Stimulated activated effector memory CD8-positive, alpha-beta T cell treated with anti-CD3 and anti-CD28 coated beads, Interleukin-12 subunit alpha, Interleukin-12 subunit beta, amount 100 ng/mL, for 72 hours (primary cell): ENCODE measurements at regions not wholly inside any gene's neighbourhood (a gene's known extent, or its start where the extent isn't known, plus 50 kb on each side); places are given as distances from the start of the nearest gene placed in this dataset.
"Not testable (repeated sequence)": the region's sequence is repeated elsewhere in the genome, so short reads cannot be mapped to it uniquely, and the experiment has no call there.

ENCODE experiments used
- ATAC-seq: fragments of 150-1000 bp; cut with Tn5 transposase; 2 replicates; pipeline ENCODE4 v1.10.0; 2021
- DNase-seq, 2 donors: peaks; one replicate each; pipeline ENCODE4 v3.0.0; 2021 to 2022; ENCODE audit warnings: low spot score in 2 of 2
- H3K27ac Mint-ChIP-seq: one replicate; pipeline ENCODE4 v1.8.0; 2022; ENCODE audit warnings: mild to moderate bottlenecking, mixed read lengths
- H3K36me3 Mint-ChIP-seq: one replicate; pipeline ENCODE4 v1.8.0; 2022; ENCODE audit warnings: mild to moderate bottlenecking, mixed read lengths
- H3K4me1 Mint-ChIP-seq: one replicate; pipeline ENCODE4 v1.8.0; 2022; ENCODE audit warnings: mixed read lengths
- H3K4me3 Mint-ChIP-seq: one replicate; pipeline ENCODE4 v1.8.0; 2022; ENCODE audit warnings: mild to moderate bottlenecking, mixed read lengths
- H3K9me3 Mint-ChIP-seq: one replicate; pipeline ENCODE4 v1.8.0; 2022; ENCODE audit warnings: mixed read lengths

DNA sequence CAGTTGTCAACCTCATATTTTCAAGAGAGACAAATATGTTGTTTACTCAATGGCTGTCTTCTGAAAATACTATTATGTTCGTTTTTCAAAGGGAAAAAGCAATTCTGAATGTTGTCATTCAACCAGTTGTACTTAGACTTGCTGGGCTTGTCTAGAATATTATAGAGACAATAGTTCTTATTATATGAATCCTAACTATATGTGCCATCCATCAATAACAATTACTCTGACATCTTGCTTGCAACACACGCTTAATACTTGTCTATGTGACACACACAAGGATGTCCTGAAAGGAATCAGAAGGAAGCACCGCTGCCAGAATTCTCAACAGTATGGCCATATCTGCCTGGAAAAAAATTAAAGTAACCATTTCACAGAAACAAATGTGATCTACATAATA, 283.3 kb upstream of the NRSN1 start:
- Mint-ChIP-seq H3K36me3 (no peaks in the 10 kb centered on the region), H3K4me1 (no peaks in the 10 kb centered on the region), H3K4me3 (no peak overlapping the region), H3K27ac (no peak overlapping the region), H3K9me3 (peaks cover 3% of the 10 kb centered on the region)
- ATAC-seq (no peak), DNase-seq (no peak)

GRCh38 chr6:23851522-23851921, 274.5 kb upstream of the NRSN1 start:
- no peak overlapping the region for H3K4me3 Mint-ChIP-seq
- DNase-seq (no peak), ATAC-seq (no peak)
- no peak overlapping the region for H3K27ac Mint-ChIP-seq
- no peaks in the 10 kb centered on the region for H3K9me3 Mint-ChIP-seq
- H3K36me3 Mint-ChIP-seq, result no peaks in the 10 kb centered on the region
- H3K4me1 Mint-ChIP-seq, result no peaks in the 10 kb centered on the region

- H3K4me1 Mint-ChIP-seq, ATAC-seq, H3K27ac Mint-ChIP-seq, H3K9me3 Mint-ChIP-seq, DNase-seq, H3K4me3 Mint-ChIP-seq, H3K36me3 Mint-ChIP-seq: not testable (repeated sequence)
These were observed 272.4 kb upstream of the NRSN1 start for GRCh38 chr6:23853566-23854133.

- H3K4me3 Mint-ChIP-seq, H3K27ac Mint-ChIP-seq, H3K36me3 Mint-ChIP-seq, ATAC-seq, H3K4me1 Mint-ChIP-seq, DNase-seq: not testable (repeated sequence)
- peaks cover 10% of the 10 kb centered on the region for H3K9me3 Mint-ChIP-seq
These were observed 271.9 kb upstream of the NRSN1 start for GRCh38 chr6:23854154-23854553.

DNA sequence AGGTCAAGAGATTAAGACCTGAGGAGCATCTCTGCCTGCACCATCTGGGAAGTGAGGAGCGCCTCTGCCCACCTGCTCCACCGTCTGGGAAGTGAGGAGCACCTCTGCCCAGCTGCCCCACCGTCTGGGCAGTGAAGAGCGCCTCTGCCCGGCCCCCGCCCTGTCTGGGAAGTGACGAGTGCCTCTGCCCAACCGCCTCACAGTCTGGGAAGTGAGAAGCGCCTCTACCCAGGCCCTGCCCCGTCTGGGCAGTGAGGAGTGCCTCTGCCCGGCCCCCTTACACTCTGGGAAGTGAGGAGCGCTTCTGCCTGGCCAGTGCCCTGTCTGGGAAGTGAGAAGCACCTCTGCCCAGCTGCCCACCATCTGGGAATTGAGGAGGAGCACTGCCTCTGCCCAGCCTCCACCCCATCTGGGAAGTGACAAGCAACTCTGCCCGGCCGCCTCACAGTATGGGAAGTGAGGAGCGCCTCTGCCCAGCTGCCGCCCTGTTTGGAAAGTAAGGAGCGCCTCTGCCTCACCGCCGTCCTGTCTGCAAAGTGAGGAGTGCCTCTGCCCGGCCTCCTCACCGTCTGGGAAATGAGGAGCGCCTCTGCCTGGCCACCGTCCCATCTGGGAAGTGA, 270.4 kb upstream of the NRSN1 start:
- Mint-ChIP-seq H3K27ac (no peak overlapping the region), H3K9me3 (peaks cover 16% of the 10 kb centered on the region), H3K4me1 (no peaks in the 10 kb centered on the region), H3K36me3 (no peaks in the 10 kb centered on the region), H3K4me3 (no peak overlapping the region)
- no peak for ATAC-seq
- no peak for DNase-seq

DNA sequence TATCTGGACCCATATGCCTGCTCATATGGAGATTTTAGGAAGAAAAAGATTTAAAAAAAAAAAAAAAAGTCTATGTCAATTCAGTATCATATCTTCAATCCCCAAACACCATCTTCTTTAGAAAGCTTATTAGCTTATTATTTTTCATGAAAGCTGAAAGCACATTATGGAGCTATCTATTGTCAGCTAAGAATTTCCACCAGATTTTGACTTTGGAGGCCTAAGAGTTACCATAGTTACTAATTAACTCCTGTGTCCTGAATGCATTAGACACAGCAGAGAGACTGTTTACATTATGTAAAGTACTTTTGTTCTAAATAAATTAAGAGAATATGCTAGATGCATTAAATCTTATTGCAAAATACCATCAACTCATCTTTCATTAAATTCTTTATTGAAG, 255.5 kb upstream of the NRSN1 start:
- H3K4me3 Mint-ChIP-seq, result no peak overlapping the region
- no peak overlapping the region for H3K27ac Mint-ChIP-seq
- ATAC-seq, result no peak
- no peak for DNase-seq
- no peaks in the 10 kb centered on the region for H3K36me3 Mint-ChIP-seq
- H3K9me3 Mint-ChIP-seq, result no peaks in the 10 kb centered on the region
- no peaks in the 10 kb centered on the region for H3K4me1 Mint-ChIP-seq

- Mint-ChIP-seq H3K4me3 (no peak overlapping the region), H3K27ac (no peak overlapping the region), H3K9me3 (no peaks in the 10 kb centered on the region), H3K36me3 (no peaks in the 10 kb centered on the region), H3K4me1 (no peaks in the 10 kb centered on the region)
- DNase-seq, result no peak
- ATAC-seq, result no peak
These were observed 252.9 kb upstream of the NRSN1 start for GRCh38 chr6:23873161-23873560.

DNA sequence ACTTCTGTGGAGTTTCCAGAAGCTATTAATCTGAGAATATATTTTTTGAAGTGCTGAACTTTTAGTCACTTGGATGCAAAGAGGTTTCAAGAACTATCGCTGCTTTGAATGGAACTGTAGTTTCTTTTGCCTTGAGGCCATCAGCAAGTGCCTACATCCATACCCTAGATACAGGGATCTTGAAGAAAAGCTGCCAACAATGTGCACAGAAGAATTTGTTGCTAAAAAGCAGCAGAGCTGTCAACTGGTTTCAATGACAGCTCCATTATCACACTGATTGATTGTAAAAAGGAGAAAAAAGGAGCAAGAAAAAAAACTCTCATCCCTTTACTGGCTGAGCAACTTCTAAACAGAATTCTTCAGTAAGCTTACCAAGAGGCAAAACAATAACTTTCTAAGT, 251.0 kb upstream of the NRSN1 start:
- no peaks in the 10 kb centered on the region for H3K9me3 Mint-ChIP-seq
- H3K27ac Mint-ChIP-seq, result no peak overlapping the region
- H3K4me1 Mint-ChIP-seq, result no peaks in the 10 kb centered on the region
- no peak for ATAC-seq
- H3K4me3 Mint-ChIP-seq, result no peak overlapping the region
- no peak for DNase-seq
- H3K36me3 Mint-ChIP-seq, result no peaks in the 10 kb centered on the region

GRCh38 chr6:23879816-23880215, 246.2 kb upstream of the NRSN1 start:
- H3K4me1 Mint-ChIP-seq, result no peaks in the 10 kb centered on the region
- no peaks in the 10 kb centered on the region for H3K36me3 Mint-ChIP-seq
- H3K4me3 Mint-ChIP-seq, result no peak overlapping the region
- H3K9me3 Mint-ChIP-seq, result peaks cover 3% of the 10 kb centered on the region
- no peak overlapping the region for H3K27ac Mint-ChIP-seq
- DNase-seq, result no peak
- no peak for ATAC-seq

- no peak for DNase-seq
- no peaks in the 10 kb centered on the region for H3K4me1 Mint-ChIP-seq
- H3K36me3 Mint-ChIP-seq, result no peaks in the 10 kb centered on the region
- no peak overlapping the region for H3K4me3 Mint-ChIP-seq
- no peak for ATAC-seq
- peaks cover 14% of the 10 kb centered on the region for H3K9me3 Mint-ChIP-seq
- no peak overlapping the region for H3K27ac Mint-ChIP-seq
These were observed 235.3 kb upstream of the NRSN1 start for GRCh38 chr6:23890543-23891227.

GRCh38 chr6:23905133-23905815, 220.7 kb upstream of the NRSN1 start:
- Mint-ChIP-seq H3K4me3 (no peak overlapping the region), H3K27ac (no peak overlapping the region), H3K36me3 (no peaks in the 10 kb centered on the region), H3K4me1 (no peaks in the 10 kb centered on the region), H3K9me3 (peaks cover 9% of the 10 kb centered on the region)
- ATAC-seq (no peak), DNase-seq (no peak)

GRCh38 chr6:23910420-23910819, 215.6 kb upstream of the NRSN1 start:
- no peaks in the 10 kb centered on the region for H3K4me1 Mint-ChIP-seq
- DNase-seq (no peak), ATAC-seq (no peak)
- no peak overlapping the region for H3K27ac Mint-ChIP-seq
- no peaks in the 10 kb centered on the region for H3K36me3 Mint-ChIP-seq
- H3K9me3 Mint-ChIP-seq, result peaks cover 9% of the 10 kb centered on the region
- H3K4me3 Mint-ChIP-seq, result no peak overlapping the region

DNA sequence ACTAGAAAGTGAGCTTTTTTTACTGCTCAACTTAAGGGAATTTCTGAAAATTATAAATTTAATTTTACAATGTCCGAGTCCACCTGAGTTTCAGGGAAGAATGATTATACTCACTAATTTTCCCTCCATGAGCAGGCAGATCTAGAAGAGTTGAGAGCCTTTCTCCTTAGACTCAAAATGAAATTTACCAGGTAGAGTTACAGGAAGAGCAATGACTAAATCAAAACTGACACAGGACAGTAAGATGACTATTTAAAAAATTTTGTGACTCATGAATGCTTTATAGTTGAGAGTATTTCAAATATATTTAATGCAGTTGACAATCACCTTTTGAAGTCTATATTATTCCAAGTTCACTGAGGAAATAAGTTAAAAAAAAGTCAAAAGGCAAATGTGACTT, 198.1 kb upstream of the NRSN1 start:
- Mint-ChIP-seq H3K4me1 (no peaks in the 10 kb centered on the region), H3K9me3 (peaks cover 2% of the 10 kb centered on the region), H3K36me3 (no peaks in the 10 kb centered on the region), H3K27ac (no peak overlapping the region), H3K4me3 (no peak overlapping the region)
- DNase-seq, result no peak
- no peak for ATAC-seq

- Mint-ChIP-seq H3K36me3 (no peaks in the 10 kb centered on the region), H3K4me1 (no peaks in the 10 kb centered on the region), H3K27ac (no peak overlapping the region), H3K4me3 (no peak overlapping the region), H3K9me3 (peaks cover 6% of the 10 kb centered on the region)
- DNase-seq (no peak), ATAC-seq (no peak)
These were observed 196.8 kb upstream of the NRSN1 start for GRCh38 chr6:23929201-23929600.

DNA sequence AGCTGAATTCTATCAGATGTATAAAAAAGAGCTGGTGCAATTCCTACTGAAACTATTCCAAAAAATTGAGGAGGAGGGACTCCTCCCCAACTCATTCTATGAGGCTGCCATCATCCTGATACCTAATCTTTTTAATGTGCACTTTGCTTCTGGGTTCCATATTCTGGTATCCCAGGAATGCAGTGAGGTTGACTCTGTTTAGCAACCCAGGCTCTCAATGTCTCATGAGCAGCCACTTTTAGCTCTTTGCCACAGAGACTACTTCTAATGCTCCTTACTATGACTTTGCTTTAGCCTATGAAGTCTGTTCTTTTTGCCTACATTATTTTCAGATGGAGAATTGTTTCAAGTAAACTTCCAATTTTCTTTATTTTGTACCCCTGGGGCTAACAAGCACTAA, 185.5 kb upstream of the NRSN1 start:
- ATAC-seq (no peak), DNase-seq (no peak)
- Mint-ChIP-seq H3K4me1 (no peaks in the 10 kb centered on the region), H3K4me3 (no peak overlapping the region), H3K27ac (no peak overlapping the region), H3K36me3 (no peaks in the 10 kb centered on the region), H3K9me3 (peaks cover 8% of the 10 kb centered on the region)

DNA sequence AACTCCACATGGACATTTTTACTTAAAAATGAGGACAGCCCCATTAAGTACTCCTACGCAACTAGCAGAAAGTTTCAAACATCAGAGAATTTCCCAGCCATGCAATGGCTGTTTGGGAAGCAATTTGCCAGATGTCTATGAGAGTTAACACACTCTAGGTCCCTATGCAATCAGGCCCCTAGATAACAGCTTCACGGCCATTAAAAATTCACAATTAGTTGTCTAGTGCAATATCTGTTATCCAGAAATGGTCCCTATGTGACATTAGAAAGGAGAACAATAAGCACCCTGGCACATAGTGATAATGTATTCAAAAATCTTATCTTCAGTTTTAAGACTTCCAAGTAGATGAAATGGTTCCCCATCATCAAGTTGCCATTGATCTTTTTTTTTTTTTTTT, 174.3 kb upstream of the NRSN1 start:
- DNase-seq (no peak), ATAC-seq (no peak)
- H3K9me3 Mint-ChIP-seq, result no peaks in the 10 kb centered on the region
- no peak overlapping the region for H3K27ac Mint-ChIP-seq
- H3K4me3 Mint-ChIP-seq, result no peak overlapping the region
- no peaks in the 10 kb centered on the region for H3K36me3 Mint-ChIP-seq
- H3K4me1 Mint-ChIP-seq, result no peaks in the 10 kb centered on the region
